ENCODE measurements at regions not wholly inside any gene's neighbourhood (a gene's known extent, or its start where the extent isn't known, plus 50 kb on each side); places are given as distances from the start of the nearest gene placed in this dataset.

DNA sequence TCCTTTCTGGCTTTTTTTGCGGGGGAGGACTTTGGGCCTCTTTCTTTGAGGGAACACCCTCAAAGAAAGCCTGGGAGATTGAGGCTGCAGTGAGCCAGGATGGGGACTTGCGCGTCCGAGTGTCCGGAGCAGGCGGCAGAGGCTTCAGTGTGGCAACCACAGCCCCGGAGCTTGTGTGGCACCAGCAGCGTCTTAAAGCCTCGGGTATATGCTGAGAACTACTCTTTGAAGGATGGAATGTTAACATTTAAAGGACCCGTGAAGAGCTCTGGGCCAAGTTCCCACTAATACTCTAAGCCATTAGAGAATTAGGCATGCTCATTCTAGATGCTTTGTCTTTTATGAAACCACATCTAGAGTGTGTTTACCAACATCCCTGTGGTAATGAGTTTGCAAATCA, 168.2 kb downstream of the SEPTIN7 start:
- TF ChIP-seq POLR2AphosphoS2 (IDR thresholded peaks at IDR 0.05; ENCODE audit: low read length) (no peak), ZNF134 (CRISPR knock-in tag; conservative IDR thresholded peaks at IDR 0.05) (no peak), ZNF707 (CRISPR knock-in tag; conservative IDR thresholded peaks at IDR 0.05) (no peak)
- TF ChIP-seq, protein P1, sequence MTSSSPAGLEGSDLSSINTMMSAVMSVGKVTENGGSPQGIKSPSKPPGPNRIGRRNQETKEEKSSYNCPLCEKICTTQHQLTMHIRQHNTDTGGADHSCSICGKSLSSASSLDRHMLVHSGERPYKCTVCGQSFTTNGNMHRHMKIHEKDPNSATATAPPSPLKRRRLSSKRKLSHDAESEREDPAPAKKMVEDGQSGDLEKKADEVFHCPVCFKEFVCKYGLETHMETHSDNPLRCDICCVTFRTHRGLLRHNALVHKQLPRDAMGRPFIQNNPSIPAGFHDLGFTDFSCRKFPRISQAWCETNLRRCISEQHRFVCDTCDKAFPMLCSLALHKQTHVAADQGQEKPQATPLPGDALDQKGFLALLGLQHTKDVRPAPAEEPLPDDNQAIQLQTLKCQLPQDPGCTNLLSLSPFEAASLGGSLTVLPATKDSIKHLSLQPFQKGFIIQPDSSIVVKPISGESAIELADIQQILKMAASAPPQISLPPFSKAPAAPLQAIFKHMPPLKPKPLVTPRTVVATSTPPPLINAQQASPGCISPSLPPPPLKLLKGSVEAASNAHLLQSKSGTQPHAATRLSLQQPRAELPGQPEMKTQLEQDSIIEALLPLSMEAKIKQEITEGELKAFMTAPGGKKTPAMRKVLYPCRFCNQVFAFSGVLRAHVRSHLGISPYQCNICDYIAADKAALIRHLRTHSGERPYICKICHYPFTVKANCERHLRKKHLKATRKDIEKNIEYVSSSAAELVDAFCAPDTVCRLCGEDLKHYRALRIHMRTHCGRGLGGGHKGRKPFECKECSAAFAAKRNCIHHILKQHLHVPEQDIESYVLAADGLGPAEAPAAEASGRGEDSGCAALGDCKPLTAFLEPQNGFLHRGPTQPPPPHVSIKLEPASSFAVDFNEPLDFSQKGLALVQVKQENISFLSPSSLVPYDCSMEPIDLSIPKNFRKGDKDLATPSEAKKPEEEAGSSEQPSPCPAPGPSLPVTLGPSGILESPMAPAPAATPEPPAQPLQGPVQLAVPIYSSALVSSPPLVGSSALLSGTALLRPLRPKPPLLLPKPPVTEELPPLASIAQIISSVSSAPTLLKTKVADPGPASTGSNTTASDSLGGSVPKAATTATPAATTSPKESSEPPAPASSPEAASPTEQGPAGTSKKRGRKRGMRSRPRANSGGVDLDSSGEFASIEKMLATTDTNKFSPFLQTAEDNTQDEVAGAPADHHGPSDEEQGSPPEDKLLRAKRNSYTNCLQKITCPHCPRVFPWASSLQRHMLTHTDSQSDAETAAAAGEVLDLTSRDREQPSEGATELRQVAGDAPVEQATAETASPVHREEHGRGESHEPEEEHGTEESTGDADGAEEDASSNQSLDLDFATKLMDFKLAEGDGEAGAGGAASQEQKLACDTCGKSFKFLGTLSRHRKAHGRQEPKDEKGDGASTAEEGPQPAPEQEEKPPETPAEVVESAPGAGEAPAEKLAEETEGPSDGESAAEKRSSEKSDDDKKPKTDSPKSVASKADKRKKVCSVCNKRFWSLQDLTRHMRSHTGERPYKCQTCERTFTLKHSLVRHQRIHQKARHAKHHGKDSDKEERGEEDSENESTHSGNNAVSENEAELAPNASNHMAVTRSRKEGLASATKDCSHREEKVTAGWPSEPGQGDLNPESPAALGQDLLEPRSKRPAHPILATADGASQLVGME (CRISPR knock-in tag; IDR thresholded peaks at IDR 0.05): no peak
- Histone ChIP-seq H3K27me3 (ENCODE audit: control insufficient read depth in 2 of 2, insufficient read depth in 2 of 2, low read length in 2 of 2) (peaks cover 8 to 35% of the 10 kb centered on the region in 2 experiments; a peak in 4 of 5 replicates), H3K4me3 (no peak overlapping the region), H3K4me2 (ENCODE audit: insufficient read depth, low read length) (no peak overlapping the region), H3K27ac (ENCODE audit: extremely low read depth, low read depth, low read length) (no peak overlapping the region), H3K9me3 (replicated peaks; ENCODE audit: control insufficient read depth, insufficient read depth, low read depth, low read length) (no peaks in the 10 kb centered on the region), H3K9me1 (ENCODE audit: control insufficient read depth, insufficient read depth, low read length) (no peaks in the 10 kb centered on the region), H3K9ac (ENCODE audit: insufficient read depth in 1 of 2, low read depth in 2 of 2, low read length in 2 of 2) (no peak overlapping the region), H3K4me1 (replicated peaks in 1 of 2; ENCODE audit: control insufficient read depth in 2 of 2, insufficient read depth in 2 of 2, low read length in 2 of 2) (peaks cover 0 to 26% of the 10 kb centered on the region in 2 experiments; a peak in 2 of 5 replicates), H4K20me1 (replicated peaks; ENCODE audit: control insufficient read depth, insufficient read depth, low read length) (no peaks in the 10 kb centered on the region), H2AFZ (ENCODE audit: low read depth, low read length) (no peak overlapping the region), H3K79me2 (ENCODE audit: control insufficient read depth, insufficient read depth, low read length) (no peaks in the 10 kb centered on the region), H3K36me3 (ENCODE audit: control insufficient read depth, insufficient read depth, low read length) (no peaks in the 10 kb centered on the region)
- CTCF ChIA-PET (ENCODE audit: low intra/inter-chr PET ratio): no interaction called here
- POLR2A ChIA-PET: no interaction called here
- FAIRE-seq (no peak), ATAC-seq (no peak), DNase-seq (ENCODE audit: extremely low read depth in 1 of 4, low spot score in 3 of 4) (no peak)
- in situ Hi-C loops (cut with MboI) (no loop called here), intact Hi-C loops (cut with micrococcal nuclease) (no loop called here)
- 36% methylated on average over 10 of the region's 10 CpGs for WGBS (ENCODE audit: insufficient coverage, low coverage, missing lambda C conversion rate)
- no TSS peak for BruUV-seq (replicated peaks)
